NT2/D1 (cell line): ENCODE measurements at regions not wholly inside any gene's neighbourhood (a gene's known extent, or its start where the extent isn't known, plus 50 kb on each side); places are given as distances from the start of the nearest gene placed in this dataset.

Experiments
- DNase-seq: peaks from one replicate; pipeline ENCODE4 v3.0.0-alpha.2; 2011; ENCODE audit warnings: low read depth, low spot score
- H3K27me3 ChIP-seq: 2 replicates; pipeline ENCODE4 v1.6.0; 2011; ENCODE audit warnings: mild to moderate bottlenecking; ENCODE audit not compliant: insufficient read length, insufficient read depth
- H3K36me3 ChIP-seq: 2 replicates; pipeline ENCODE4 v1.6.1; 2011; ENCODE audit warnings: mild to moderate bottlenecking, low read length, mixed read lengths; ENCODE audit not compliant: insufficient read depth, insufficient read length
- H3K4me1 ChIP-seq: 2 replicates; pipeline ENCODE4 v1.5.1; 2011; ENCODE audit not compliant: insufficient read depth, insufficient read length
- H3K4me3 ChIP-seq: 2 replicates; pipeline ENCODE4 v1.5.1; 2011; ENCODE audit warnings: low read depth; ENCODE audit not compliant: insufficient read length
- H3K9ac ChIP-seq: 2 replicates; pipeline ENCODE4 v1.6.0; 2011; ENCODE audit warnings: low read depth; ENCODE audit not compliant: insufficient read length
- H3K9me3 ChIP-seq: 2 replicates; pipeline ENCODE4 v1.5.1; 2011; ENCODE audit warnings: mild to moderate bottlenecking, low read length; ENCODE audit not compliant: insufficient read depth
- SUZ12 ChIP-seq: IDR thresholded peaks from 2 replicates; pipeline ENCODE4 v1.6.1; 2011; ENCODE audit not compliant: insufficient read length, insufficient read depth; ENCODE audit errors: extremely low read depth
- YY1 ChIP-seq: IDR thresholded peaks from 2 replicates; pipeline ENCODE4 v1.6.1; 2011; ENCODE audit not compliant: insufficient read length, insufficient read depth
- ZNF274 ChIP-seq: IDR thresholded peaks from 2 replicates; pipeline ENCODE4 v1.6.1; 2011; ENCODE audit warnings: mild to moderate bottlenecking, low read depth, low read length

GRCh38 chr6:106884576-106884975, 90.0 kb downstream of the CD24 start:
- Histone ChIP-seq H3K9ac (no peak overlapping the region), H3K4me1 (no peaks in the 10 kb centered on the region), H3K27me3 (no peaks in the 10 kb centered on the region), H3K4me3 (no peak overlapping the region), H3K9me3 (no peaks in the 10 kb centered on the region), H3K36me3 (no peaks in the 10 kb centered on the region)
- no peak for DNase-seq
- no peak for TF ChIP-seq ZNF274
- TF ChIP-seq YY1 = no peak
- no peak for TF ChIP-seq SUZ12

- H3K9ac ChIP-seq = no peak overlapping the region
- H3K9me3 ChIP-seq = no peaks in the 10 kb centered on the region
- no peaks in the 10 kb centered on the region for H3K4me1 ChIP-seq
- H3K27me3 ChIP-seq = no peaks in the 10 kb centered on the region
- H3K4me3 ChIP-seq = no peak overlapping the region
- TF ChIP-seq YY1 (no peak), ZNF274 (no peak), SUZ12 (no peak)
- H3K36me3 ChIP-seq = no peaks in the 10 kb centered on the region
- no peak for DNase-seq
These were observed 90.7 kb downstream of the CD24 start for GRCh38 chr6:106883808-106884262.

- no peak for TF ChIP-seq SUZ12
- TF ChIP-seq YY1 = no peak
- no peak for TF ChIP-seq ZNF274
- DNase-seq = no peak
- Histone ChIP-seq H3K27me3 (no peaks in the 10 kb centered on the region), H3K36me3 (no peaks in the 10 kb centered on the region), H3K9me3 (peaks cover 2% of the 10 kb centered on the region; the same call in 1 of the 2 replicates), H3K4me3 (no peak overlapping the region), H3K9ac (no peak overlapping the region), H3K4me1 (no peaks in the 10 kb centered on the region)
These were observed 91.7 kb downstream of the CD24 start for GRCh38 chr6:106882601-106883518.

GRCh38 chr6:106882138-106882537, 92.4 kb downstream of the CD24 start:
- TF ChIP-seq YY1 (no peak), ZNF274 (no peak), SUZ12 (no peak)
- no peak overlapping the region for H3K4me3 ChIP-seq
- H3K4me1 ChIP-seq = no peaks in the 10 kb centered on the region
- no peak for DNase-seq
- peaks cover 8% of the 10 kb centered on the region; the same call in 1 of the 2 replicates for H3K9me3 ChIP-seq
- H3K36me3 ChIP-seq = no peaks in the 10 kb centered on the region
- no peak overlapping the region for H3K9ac ChIP-seq
- no peaks in the 10 kb centered on the region for H3K27me3 ChIP-seq

GRCh38 chr6:106880952-106881351, 93.6 kb downstream of the CD24 start:
- Histone ChIP-seq H3K4me1 (no peaks in the 10 kb centered on the region), H3K27me3 (no peaks in the 10 kb centered on the region), H3K36me3 (no peaks in the 10 kb centered on the region), H3K4me3 (no peak overlapping the region), H3K9ac (no peak overlapping the region), H3K9me3 (peaks cover 13% of the 10 kb centered on the region; the same call in 1 of the 2 replicates)
- TF ChIP-seq ZNF274 (no peak), SUZ12 (no peak), YY1 (no peak)
- no peak for DNase-seq

GRCh38 chr6:106875782-106876321, 98.7 kb downstream of the CD24 start:
- H3K36me3 ChIP-seq = no peaks in the 10 kb centered on the region
- H3K4me3 ChIP-seq = no peak overlapping the region
- no peaks in the 10 kb centered on the region for H3K4me1 ChIP-seq
- H3K27me3 ChIP-seq = no peaks in the 10 kb centered on the region
- H3K9me3 ChIP-seq = peaks cover 33% of the 10 kb centered on the region; the same call in 1 of the 2 replicates
- H3K9ac ChIP-seq = no peak overlapping the region
- TF ChIP-seq SUZ12 (no peak), YY1 (no peak), ZNF274 (no peak)
- no peak for DNase-seq

GRCh38 chr6:106874481-106874880, 100.0 kb downstream of the CD24 start:
- Histone ChIP-seq H3K9me3 (peaks cover 34% of the 10 kb centered on the region; the same call in 1 of the 2 replicates), H3K36me3 (no peaks in the 10 kb centered on the region), H3K4me1 (no peaks in the 10 kb centered on the region), H3K27me3 (no peaks in the 10 kb centered on the region), H3K9ac (no peak overlapping the region), H3K4me3 (no peak overlapping the region)
- TF ChIP-seq SUZ12 (no peak), ZNF274 (no peak), YY1 (no peak)
- no peak for DNase-seq
